ENCODE measurements at regions not wholly inside any gene's neighbourhood (a gene's known extent, or its start where the extent isn't known, plus 50 kb on each side); places are given as distances from the start of the nearest gene placed in this dataset.
"Not testable (repeated sequence)": the region's sequence is repeated elsewhere in the genome, so short reads cannot be mapped to it uniquely, and the experiment has no call there.

GRCh38 chr6:139885909-139886308 lies 511.5 kb upstream of the CITED2 start:
- no peak for DNase-seq

DNA sequence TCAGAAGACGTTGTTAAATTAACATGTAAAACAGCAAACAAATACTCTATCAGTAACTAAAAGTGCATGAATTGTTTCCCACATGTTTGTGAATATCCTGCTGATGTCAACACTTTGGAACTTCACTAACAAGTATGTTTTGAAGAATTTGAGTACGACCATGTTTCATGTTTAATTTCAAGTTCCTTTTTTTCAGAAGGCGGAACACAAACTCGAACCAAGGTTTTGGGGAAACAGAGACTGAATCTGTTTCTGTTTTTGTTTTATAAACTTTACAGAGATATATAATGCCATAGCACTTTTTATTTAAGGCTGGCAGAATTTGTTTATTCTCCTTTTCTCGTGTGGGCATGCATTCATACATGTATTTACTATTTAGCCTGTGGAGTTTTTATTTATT lies 509.3 kb upstream of the CITED2 start:
- peak; percentile 41 for DNase-seq

- DNase-seq = peak; percentile 46
Measured at GRCh38 chr6:139882977-139883728, 508.7 kb upstream of the CITED2 start.

- DNase-seq = peak; percentile 69
Measured at GRCh38 chr6:139882234-139882633, 507.8 kb upstream of the CITED2 start.

DNA sequence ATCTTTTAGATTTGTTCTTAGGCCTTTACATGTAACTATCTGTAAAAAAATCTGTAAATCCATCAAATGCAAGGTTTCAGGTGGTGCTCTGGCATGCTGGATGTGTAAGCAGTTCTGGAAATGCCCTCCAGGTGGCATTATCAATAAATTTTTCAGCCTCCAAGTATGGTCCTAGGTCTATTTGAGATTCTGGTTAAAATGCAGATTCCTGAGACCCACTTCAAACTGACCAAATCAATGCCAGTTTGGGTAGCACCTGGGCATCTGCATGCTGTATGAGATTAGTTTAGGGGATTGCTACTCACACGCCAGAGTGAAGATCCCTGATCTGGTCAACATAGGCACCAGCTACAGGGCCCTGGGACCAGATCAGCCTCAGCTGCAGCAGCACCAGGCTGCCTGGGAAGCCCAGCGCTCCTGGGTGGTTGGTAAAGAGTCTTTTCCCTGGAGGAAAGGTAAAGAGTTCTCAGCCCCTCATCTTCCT lies 507.3 kb upstream of the CITED2 start:
- peak; percentile 45 for DNase-seq

DNA sequence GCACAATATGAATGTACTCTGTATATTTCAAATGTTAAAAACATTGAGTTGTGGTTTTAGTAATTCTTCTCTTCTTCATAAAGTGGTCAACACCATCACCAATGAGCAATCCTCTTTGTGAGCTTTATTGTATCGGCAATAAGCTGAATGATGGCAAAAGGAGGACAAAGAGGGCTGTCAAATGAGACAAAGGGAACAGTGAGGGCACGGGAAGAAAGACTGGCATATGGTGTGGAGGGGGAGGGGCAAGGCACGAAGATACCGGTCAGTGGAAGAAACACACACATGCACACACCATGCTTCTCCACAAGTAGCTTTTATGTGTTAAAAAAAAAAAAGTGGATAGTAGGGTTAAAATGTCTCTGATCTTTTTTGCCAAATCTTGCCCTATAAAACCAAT lies 506.8 kb upstream of the CITED2 start:
- no peak for DNase-seq

DNA sequence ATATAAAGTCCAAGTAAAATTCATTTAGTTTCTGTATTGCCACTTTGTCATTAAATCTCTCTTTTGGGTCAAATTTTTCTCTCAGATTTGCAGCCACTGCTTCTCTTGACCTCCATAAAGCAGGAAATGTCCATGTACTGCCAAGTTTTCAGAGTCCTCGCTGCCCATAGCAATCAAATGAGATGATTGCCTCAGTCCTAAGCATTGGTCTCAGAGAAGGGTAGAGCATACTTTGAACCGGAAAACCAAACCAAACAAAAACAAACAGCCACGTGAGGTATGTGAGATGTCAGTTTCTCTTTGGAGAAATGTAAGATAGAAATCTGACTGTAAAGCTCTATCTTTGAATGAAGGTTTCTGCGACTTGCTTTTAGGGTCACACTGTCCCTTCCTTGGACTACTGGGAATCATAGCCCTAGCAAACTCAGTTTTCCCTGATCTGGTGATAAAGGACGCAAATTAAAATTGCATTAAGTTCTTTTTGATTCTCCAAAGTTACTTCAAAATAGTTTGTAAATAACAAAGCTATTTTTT lies 505.4 kb upstream of the CITED2 start:
- DNase-seq = no peak

DNA sequence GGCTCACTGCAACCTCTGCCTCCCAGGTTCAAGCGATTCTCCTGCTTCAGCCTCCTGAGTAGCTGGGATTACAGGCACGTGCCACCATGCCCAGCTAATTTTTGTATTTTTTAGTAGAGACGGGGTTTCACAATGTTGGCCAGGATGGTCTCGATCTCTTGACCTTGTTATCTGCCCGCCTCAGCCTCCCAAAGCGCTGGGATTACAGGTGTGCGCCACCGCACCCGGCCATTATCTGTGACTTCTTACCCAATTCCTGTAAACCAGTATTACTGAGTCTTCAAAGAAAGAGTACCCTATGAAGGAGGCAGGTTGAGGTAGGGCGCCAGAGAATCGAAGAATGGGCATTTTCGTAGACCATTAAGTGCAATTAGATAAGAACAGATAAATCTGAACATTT lies 504.8 kb upstream of the CITED2 start:
- not testable (repeated sequence) for DNase-seq

DNA sequence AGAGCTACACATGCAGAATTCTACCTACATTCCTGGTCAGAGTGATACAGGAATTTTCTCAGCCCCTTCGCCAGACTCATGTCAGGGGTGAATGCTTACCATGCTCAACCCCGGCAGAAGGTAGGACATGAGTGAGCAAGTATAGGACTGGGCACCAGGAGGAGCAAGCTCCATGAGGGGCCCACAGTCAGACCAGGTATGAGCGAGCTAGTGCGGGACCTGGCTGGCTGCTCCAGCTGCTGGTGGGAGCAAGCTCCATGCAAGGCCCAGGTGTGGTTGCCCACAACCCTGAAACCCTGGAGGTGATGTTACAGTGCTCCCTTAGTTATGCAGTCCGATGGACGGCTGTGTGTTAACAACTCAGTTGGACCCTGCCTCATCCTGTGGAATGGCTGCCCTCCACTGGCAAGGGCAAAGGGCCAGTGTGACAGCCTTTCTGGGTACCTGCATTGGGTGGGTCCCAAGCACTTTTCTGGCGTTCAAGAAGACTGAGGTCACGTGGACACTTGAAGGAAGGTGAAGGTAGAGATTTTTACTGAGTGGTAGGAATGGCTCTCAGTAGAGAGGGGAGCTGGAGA lies 503.5 kb upstream of the CITED2 start:
- no peak for DNase-seq

DNA sequence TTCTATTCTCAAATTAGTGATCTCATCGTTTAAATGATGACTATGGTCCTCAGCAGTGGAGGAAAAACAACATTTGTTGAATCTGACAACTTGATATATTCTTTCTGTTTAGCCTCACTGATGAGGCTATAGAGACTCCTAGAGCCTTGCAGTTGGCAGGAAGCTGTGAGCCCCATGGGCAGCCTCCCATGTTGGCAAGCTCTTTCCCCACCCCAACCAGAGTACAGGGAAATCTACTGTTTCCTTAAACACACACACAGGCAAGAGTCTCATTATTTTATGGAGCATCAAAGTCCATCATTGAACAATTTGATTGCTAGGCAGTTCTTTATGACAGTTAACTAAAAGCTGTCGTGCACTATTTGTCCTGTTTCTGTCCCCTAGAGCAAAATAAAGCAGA lies 498.2 kb upstream of the CITED2 start:
- no peak for DNase-seq

- no peak for DNase-seq
Measured at GRCh38 chr6:139871803-139872510, 497.5 kb upstream of the CITED2 start.

GRCh38 chr6:139871165-139871710 lies 496.8 kb upstream of the CITED2 start:
- no peak for DNase-seq

DNA sequence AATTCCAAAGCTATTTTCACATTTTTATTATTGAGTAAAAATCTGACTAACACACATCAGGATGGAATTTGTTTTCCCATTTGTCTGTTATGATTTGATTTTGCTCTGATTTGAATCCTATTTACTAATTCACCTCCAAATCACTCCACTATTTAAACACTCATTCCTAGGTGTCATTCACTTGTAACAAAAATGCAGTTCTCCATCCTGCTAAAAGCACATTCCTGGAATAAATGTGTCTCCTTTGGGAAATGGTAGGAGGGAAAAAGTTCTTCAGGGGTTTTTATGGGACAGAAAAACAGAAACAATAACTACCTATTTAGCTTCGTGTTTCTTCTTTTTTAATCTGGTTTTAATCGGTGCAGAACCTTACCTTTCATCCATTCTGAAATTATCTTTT lies 494.1 kb upstream of the CITED2 start:
- DNase-seq = peak; percentile 45

DNA sequence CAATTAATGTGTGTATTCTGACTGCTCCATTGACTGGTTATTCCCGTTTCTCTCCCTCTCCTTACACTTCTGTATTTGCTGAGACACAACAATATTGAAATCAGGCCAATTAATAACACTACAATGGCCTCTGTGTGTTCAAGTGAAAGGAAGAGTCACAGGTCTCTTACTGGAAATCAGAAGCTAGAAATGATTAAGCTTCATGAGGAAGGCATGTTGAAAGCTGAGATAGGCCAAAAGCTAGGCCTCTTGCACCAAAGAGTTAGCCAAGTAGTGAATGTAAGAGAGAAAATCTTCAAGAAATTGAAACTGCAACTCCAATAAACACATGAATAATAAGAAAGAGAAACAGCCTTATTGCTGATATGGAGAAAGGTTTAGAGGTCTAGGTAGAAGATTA lies 489.5 kb upstream of the CITED2 start:
- no peak for DNase-seq

GRCh38 chr6:139863346-139863745 lies 488.9 kb upstream of the CITED2 start:
- DNase-seq = peak; percentile 83

- DNase-seq = no peak
Measured at GRCh38 chr6:139862311-139862710, 487.9 kb upstream of the CITED2 start.

DNA sequence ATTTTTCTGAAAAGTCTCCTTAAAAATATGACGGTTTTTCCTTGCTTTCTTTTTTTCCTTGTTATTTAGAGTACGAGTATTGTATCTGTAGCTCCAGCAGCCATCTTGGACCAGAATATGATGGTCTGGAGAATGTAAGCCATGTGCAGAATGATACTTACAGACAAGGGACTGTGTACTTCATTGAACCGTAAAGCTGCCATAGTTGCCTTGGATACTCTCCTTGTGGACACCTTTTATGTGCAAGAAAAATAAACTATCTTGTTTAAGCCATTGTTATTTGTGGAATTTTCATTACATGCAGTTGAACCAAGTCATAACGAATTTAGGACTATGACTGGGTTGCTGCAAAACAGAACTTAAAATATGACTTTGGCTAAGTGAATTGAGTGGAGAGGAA lies 485.8 kb upstream of the CITED2 start:
- DNase-seq = no peak

GRCh38 chr6:139858429-139858828 lies 484.0 kb upstream of the CITED2 start:
- no peak for DNase-seq

- no peak for DNase-seq
Measured at GRCh38 chr6:139857143-139857542, 482.7 kb upstream of the CITED2 start.

DNA sequence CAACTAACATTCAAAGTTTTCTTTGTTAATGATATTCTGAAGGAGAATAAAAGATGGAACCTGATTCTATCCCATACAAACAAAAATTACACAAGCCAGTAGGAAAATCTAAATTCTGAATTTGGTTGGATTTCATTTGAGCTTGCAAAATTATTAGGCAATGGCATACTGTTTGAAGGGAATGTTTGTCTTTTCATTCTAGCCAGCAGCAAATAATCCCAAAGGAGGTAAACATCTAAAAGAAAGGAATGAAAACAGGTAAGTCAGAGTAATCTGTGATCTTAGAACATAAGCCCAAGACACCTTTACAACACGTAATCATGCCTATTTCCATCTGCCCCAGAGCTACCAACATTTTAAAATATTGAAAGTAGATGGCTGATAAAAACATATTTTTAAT lies 482.1 kb upstream of the CITED2 start:
- no peak for DNase-seq

GRCh38 chr6:139855671-139856311 lies 481.3 kb upstream of the CITED2 start:
- peak; percentile 57 for DNase-seq

DNA sequence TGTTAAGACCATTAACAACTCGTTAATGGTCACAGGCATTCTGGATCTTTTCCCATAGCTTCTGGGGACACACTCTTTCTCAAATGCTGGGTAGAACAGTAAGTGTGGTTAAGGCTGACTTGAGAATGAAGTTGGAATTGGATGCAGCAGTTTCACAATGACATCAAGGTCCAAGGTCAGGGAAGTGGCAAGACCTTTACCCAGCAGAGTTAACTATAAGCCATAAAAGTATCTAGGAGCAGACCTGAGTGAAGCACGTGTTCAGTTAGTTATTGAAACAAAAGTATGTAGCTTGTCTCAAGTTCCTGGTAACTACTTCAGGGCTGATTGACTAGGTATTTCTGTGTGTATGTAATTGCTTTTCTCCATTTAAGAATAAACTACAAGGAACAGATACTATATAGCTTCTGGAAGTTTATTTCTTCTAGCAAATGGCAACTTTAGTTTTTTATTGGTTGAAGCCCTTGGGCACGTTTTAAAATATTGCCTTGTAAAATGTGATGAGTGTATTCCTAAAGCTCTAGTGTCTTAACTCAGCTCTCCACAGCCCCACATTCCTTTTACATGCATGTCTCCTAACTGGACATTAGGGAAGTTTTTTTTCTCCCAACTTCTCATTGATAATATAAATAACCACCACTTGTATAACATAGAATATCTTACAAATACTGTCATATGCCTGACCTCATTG lies 479.0 kb upstream of the CITED2 start:
- peak; percentile 72 for DNase-seq

Data from fibroblast of skin of right biceps (primary cell).